ENCODE measurements at regions not wholly inside any gene's neighbourhood (a gene's known extent, or its start where the extent isn't known, plus 50 kb on each side); places are given as distances from the start of the nearest gene placed in this dataset.

DNA sequence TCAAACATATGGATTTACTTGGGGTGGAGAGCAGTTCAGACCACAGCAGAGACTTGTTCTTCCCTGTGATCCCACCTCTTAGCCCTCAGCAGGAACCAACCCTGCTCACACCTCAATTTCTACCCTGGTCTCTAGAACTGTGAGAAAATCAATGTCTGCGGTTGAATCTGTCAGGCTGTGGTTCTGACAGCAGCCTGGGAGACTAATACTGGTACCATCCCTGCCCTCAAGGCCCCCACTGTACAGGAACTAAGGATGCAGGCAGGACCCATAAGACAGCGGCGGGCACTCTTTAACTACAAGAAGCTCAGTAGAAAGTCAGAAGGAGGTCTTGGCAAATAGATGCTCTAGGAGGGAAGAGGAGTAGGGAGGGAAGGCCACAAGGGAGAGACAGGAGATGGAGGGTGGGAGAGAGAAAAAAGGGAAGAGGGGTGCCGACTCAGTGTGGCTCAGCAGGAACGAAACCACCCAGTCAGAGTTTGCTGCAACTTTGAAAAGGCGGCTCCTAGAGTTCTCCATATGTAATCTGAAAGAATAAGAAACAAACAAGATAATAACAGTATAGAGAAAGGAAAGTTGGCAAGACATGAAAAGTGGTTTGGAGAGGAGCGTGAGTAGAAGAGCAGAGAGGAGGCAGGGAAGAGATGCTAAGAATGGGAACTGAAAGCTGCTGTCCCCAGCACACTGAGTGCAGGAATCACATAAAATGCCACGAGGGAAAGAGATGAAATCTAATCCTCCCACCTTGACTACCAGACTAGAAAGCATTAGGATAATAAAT is 323.9 kb upstream of the ID2 start:
- TF ChIP-seq, protein P1, sequence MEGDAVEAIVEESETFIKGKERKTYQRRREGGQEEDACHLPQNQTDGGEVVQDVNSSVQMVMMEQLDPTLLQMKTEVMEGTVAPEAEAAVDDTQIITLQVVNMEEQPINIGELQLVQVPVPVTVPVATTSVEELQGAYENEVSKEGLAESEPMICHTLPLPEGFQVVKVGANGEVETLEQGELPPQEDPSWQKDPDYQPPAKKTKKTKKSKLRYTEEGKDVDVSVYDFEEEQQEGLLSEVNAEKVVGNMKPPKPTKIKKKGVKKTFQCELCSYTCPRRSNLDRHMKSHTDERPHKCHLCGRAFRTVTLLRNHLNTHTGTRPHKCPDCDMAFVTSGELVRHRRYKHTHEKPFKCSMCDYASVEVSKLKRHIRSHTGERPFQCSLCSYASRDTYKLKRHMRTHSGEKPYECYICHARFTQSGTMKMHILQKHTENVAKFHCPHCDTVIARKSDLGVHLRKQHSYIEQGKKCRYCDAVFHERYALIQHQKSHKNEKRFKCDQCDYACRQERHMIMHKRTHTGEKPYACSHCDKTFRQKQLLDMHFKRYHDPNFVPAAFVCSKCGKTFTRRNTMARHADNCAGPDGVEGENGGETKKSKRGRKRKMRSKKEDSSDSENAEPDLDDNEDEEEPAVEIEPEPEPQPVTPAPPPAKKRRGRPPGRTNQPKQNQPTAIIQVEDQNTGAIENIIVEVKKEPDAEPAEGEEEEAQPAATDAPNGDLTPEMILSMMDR (IDR thresholded peaks at IDR 0.05 in 4 of 5, conservative IDR thresholded peaks at IDR 0.05 in 1 of 5): no peak
- no peak for TF ChIP-seq POLR2A (IDR thresholded peaks at IDR 0.05)
